Right lobe of liver (tissue), 4 donors: ENCODE measurements at regions not wholly inside any gene's neighbourhood (a gene's known extent, or its start where the extent isn't known, plus 50 kb on each side); places are given as distances from the start of the nearest gene placed in this dataset.

ENCODE experiments used
- CTCF ChIP-seq, 4 donors: fragments of 200-600 bp in 3 of 4; fragments of 450-650 bp in 1 of 4; IDR thresholded peaks; one replicate each; pipeline versions ENCODE4 v1.5.1 to v1.8.0; 2016 to 2022; ENCODE audit warnings: antibody characterized with exemption in 4 of 4, mild to moderate bottlenecking in 2 of 4
- POLR2A ChIP-seq: fragments of 450-650 bp; IDR thresholded peaks from one replicate; pipeline ENCODE4 v1.6.1; 2017; ENCODE audit warnings: antibody characterized with exemption, mild to moderate bottlenecking
- donor health status: DM: no; HTN: no; CAD: no.
- donor health status: DM: no; HTN: no; CAD: no.
- donor health status: DM: no; HTN: yes; CAD: no.

GRCh38 chr9:89812556-89813181, 207.9 kb downstream of the GADD45G start:
- TF ChIP-seq CTCF (IDR thresholded peaks at IDR 0.05) (no peak), POLR2A (no peak)
